Mononuclear cell (primary cell): ENCODE measurements at regions not wholly inside any gene's neighbourhood (a gene's known extent, or its start where the extent isn't known, plus 50 kb on each side); places are given as distances from the start of the nearest gene placed in this dataset.

ENCODE experiments used
- H3K27me3 ChIP-seq: 2 replicates; pipeline ENCODE4 v1.6.0; 2011; ENCODE audit warnings: low read length, control low read depth; ENCODE audit not compliant: insufficient read depth
- H3K4me1 ChIP-seq: 2 replicates; pipeline ENCODE4 v1.5.1; 2011; ENCODE audit warnings: mild to moderate bottlenecking, low read length, control low read depth; ENCODE audit not compliant: insufficient read depth
- H3K4me3 ChIP-seq: 2 replicates; pipeline ENCODE4 v1.5.1; 2011; ENCODE audit warnings: mild to moderate bottlenecking, low read length, moderate library complexity
- H3K9me3 ChIP-seq: 2 replicates; pipeline ENCODE4 v1.5.1; 2011; ENCODE audit warnings: low read depth, mild to moderate bottlenecking, control low read depth, low read length

DNA sequence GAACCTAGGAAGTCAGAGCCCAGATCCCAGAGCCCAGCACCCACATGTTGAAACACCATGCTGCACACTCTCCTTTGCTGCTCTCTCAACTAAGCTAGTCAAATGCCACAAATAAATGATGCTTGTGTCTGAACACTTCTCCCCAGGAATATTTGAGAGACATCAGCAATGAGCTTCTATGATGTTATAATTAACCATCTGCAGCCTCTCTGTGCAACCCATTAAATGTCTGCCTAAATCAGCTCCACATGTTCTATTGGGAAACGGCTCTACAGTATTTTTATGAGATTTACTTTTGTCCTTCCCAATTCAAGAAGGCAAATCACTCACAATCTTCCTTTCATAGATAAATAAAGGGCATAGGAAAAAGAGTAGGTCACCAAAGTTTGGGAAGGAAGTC, 266.8 kb upstream of the PARD3B start:
- H3K27me3 ChIP-seq: no peaks in the 10 kb centered on the region
- no peak overlapping the region for H3K4me3 ChIP-seq

GRCh38 chr2:204279819-204280218, 265.5 kb upstream of the PARD3B start:
- no peaks in the 10 kb centered on the region for H3K9me3 ChIP-seq
- H3K27me3 ChIP-seq: no peaks in the 10 kb centered on the region
- no peak overlapping the region for H3K4me3 ChIP-seq
- no peaks in the 10 kb centered on the region for H3K4me1 ChIP-seq

More for the DNA sequence above, 266.8 kb upstream of the PARD3B start:
- no peaks in the 10 kb centered on the region for H3K4me1 ChIP-seq
- H3K9me3 ChIP-seq: no peaks in the 10 kb centered on the region

DNA sequence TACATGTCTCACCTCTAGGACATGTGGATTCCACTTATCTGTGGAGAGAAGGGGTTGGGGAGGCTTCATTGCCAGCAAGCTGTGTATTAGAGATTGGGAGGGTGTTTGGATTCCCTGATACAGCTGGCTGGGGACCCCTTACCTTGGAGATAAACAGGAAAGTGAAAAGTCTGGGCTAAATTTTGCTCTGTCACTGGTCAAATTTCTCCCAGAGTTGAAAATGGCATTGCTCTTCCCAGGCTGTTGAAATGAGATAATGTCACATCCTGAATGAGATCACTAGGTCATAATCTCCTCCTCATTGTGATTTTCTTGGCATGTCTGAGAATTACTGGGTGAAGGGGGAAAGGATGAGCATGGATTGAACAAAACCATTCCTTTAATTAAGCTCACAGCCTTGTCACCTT, 265.0 kb upstream of the PARD3B start:
- H3K9me3 ChIP-seq: no peaks in the 10 kb centered on the region
- H3K4me1 ChIP-seq: no peaks in the 10 kb centered on the region
- no peak overlapping the region for H3K4me3 ChIP-seq
- H3K27me3 ChIP-seq: no peaks in the 10 kb centered on the region

- H3K9me3 ChIP-seq: no peaks in the 10 kb centered on the region
Measured at GRCh38 chr2:204282081-204282480, 263.2 kb upstream of the PARD3B start.

DNA sequence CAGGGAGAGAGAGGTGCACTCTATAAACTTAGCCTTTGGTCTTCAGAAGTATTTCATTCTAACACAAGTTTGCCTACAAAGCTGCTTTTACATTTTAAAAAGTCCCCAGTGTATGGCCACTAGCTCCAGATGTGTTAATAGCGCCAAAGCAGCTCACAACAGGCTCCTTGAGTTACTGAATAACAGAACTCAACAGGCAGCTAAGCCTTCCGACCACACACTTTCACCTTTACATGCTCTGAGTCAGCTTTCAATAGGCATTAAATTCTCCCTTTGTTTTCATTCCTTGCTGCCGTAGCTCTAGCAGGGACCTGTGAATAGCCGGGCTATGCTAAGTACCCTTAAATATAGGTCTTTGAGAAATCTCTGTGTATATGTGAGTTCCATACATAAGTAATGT, 262.8 kb upstream of the PARD3B start:
- no peak overlapping the region for H3K4me3 ChIP-seq
- H3K4me1 ChIP-seq: no peaks in the 10 kb centered on the region
- no peaks in the 10 kb centered on the region for H3K9me3 ChIP-seq
- H3K27me3 ChIP-seq: no peaks in the 10 kb centered on the region

More at GRCh38 chr2:204282081-204282480, 263.2 kb upstream of the PARD3B start:
- H3K4me3 ChIP-seq: no peak overlapping the region
- H3K27me3 ChIP-seq: no peaks in the 10 kb centered on the region
- H3K4me1 ChIP-seq: no peaks in the 10 kb centered on the region

DNA sequence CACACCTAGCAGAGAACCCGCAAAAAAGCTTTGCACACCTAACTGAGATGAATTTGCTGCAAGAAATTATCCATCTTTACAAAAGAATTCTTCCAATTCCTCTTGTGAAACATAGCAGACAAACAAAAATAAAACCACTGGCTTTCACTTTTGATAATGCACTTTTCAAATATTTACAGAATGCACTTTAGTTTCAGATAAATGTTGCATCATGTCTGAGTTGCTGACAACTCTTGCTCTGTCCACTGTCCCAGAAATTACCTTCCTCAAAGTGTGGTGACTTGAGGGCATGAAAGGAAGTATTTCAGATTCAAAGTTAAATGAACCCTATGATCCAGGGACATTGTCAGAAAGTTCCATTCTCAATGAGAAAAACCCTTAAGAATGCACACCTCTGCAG, 256.2 kb upstream of the PARD3B start:
- Histone ChIP-seq H3K27me3 (peaks cover 2% of the 10 kb centered on the region), H3K4me3 (no peak overlapping the region), H3K4me1 (no peaks in the 10 kb centered on the region), H3K9me3 (no peaks in the 10 kb centered on the region)

GRCh38 chr2:204292439-204292838, 252.8 kb upstream of the PARD3B start:
- Histone ChIP-seq H3K4me1 (no peaks in the 10 kb centered on the region), H3K27me3 (peaks cover 2% of the 10 kb centered on the region), H3K9me3 (no peaks in the 10 kb centered on the region), H3K4me3 (no peak overlapping the region)

- H3K27me3 ChIP-seq: no peaks in the 10 kb centered on the region
- no peaks in the 10 kb centered on the region for H3K4me1 ChIP-seq
- no peak overlapping the region for H3K4me3 ChIP-seq
- no peaks in the 10 kb centered on the region for H3K9me3 ChIP-seq
Measured at GRCh38 chr2:204293884-204294747, 251.2 kb upstream of the PARD3B start.

GRCh38 chr2:204298404-204298803, 246.9 kb upstream of the PARD3B start:
- no peaks in the 10 kb centered on the region for H3K4me1 ChIP-seq
- no peak overlapping the region for H3K4me3 ChIP-seq
- H3K27me3 ChIP-seq: no peaks in the 10 kb centered on the region

DNA sequence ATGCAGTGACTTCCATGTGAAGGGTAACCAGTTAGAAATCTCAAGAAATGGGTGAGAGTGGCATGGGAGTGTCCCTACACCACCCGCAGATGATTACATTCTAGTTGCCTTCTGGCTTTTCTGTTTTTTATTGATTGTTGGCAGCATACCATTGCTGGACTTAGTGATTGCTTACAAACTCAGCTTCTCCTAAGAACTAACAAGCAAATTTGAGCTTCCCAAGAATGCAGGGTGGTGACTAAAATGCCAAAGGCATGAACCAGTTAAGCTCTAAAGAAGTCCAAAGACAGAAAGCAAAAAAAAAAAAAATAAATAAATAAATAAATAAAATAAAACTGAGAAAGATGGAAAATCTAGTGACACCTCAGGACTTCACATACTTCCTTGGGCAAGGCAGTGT, 245.5 kb upstream of the PARD3B start:
- Histone ChIP-seq H3K4me3 (no peak overlapping the region), H3K4me1 (no peaks in the 10 kb centered on the region), H3K27me3 (no peaks in the 10 kb centered on the region), H3K9me3 (no peaks in the 10 kb centered on the region)

More at GRCh38 chr2:204298404-204298803, 246.9 kb upstream of the PARD3B start:
- H3K9me3 ChIP-seq: no peaks in the 10 kb centered on the region

DNA sequence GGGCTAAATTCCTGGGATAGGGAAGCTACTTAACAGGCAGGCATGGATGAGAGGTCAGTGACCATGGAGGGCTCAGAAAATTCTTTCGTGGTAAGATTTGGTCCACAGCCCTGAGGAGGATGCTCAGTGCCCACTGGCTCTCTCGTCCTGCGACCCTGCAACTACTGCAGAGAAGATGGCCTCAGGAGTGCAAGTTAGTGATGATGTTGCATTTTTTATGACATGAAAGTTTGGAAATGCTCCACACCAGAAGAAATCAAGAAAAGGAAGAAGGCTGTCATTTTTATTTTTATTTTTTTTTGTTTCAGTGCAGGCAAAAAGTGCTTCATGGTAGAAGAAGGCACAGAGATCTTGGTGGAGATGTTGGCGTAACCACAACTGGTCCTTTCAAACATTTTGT, 238.6 kb upstream of the PARD3B start:
- Histone ChIP-seq H3K4me3 (no peak overlapping the region), H3K4me1 (no peaks in the 10 kb centered on the region), H3K27me3 (no peaks in the 10 kb centered on the region), H3K9me3 (no peaks in the 10 kb centered on the region)

- H3K27me3 ChIP-seq: no peaks in the 10 kb centered on the region
- no peaks in the 10 kb centered on the region for H3K4me1 ChIP-seq
- H3K4me3 ChIP-seq: no peak overlapping the region
- no peaks in the 10 kb centered on the region for H3K9me3 ChIP-seq
Measured at GRCh38 chr2:204312105-204312504, 233.2 kb upstream of the PARD3B start.

GRCh38 chr2:204313256-204313655, 232.0 kb upstream of the PARD3B start:
- Histone ChIP-seq H3K4me1 (no peaks in the 10 kb centered on the region), H3K9me3 (no peaks in the 10 kb centered on the region)

GRCh38 chr2:204315236-204315662, 230.0 kb upstream of the PARD3B start:
- no peak overlapping the region for H3K4me3 ChIP-seq
- no peaks in the 10 kb centered on the region for H3K27me3 ChIP-seq
- H3K4me1 ChIP-seq: no peaks in the 10 kb centered on the region
- no peaks in the 10 kb centered on the region for H3K9me3 ChIP-seq

More at GRCh38 chr2:204313256-204313655, 232.0 kb upstream of the PARD3B start:
- Histone ChIP-seq H3K4me3 (no peak overlapping the region), H3K27me3 (no peaks in the 10 kb centered on the region)

DNA sequence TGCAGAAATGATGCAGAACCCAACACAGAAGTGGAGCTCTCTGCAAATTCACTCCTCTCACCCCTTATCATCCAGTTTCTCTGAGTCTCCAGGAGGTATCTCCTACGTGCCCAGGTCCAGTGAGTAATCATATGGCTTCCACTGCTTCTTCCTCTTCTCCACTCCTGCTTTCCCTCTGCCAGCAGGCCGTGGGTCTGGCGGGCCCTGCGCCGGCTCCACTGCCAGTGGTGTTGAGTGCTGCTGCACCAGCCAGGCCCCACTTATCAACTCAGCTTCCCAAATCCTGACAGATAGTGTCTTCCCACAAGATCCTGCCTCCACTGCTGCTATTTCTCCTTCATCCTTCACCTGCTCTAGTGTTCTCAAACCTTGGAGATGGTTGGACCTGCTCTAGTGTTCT, 227.6 kb upstream of the PARD3B start:
- no peaks in the 10 kb centered on the region for H3K27me3 ChIP-seq
- H3K9me3 ChIP-seq: no peaks in the 10 kb centered on the region
- no peak overlapping the region for H3K4me3 ChIP-seq
- H3K4me1 ChIP-seq: no peaks in the 10 kb centered on the region
